Inferior parietal cortex (tissue), 1 donor: ENCODE measurements at regions not wholly inside any gene's neighbourhood (a gene's known extent, or its start where the extent isn't known, plus 50 kb on each side); places are given as distances from the start of the nearest gene placed in this dataset.

Experiments
- DNase-seq: peaks from one replicate; pipeline ENCODE4 v3.0.0-alpha.2; 2016; ENCODE audit errors: extremely low spot score

DNA sequence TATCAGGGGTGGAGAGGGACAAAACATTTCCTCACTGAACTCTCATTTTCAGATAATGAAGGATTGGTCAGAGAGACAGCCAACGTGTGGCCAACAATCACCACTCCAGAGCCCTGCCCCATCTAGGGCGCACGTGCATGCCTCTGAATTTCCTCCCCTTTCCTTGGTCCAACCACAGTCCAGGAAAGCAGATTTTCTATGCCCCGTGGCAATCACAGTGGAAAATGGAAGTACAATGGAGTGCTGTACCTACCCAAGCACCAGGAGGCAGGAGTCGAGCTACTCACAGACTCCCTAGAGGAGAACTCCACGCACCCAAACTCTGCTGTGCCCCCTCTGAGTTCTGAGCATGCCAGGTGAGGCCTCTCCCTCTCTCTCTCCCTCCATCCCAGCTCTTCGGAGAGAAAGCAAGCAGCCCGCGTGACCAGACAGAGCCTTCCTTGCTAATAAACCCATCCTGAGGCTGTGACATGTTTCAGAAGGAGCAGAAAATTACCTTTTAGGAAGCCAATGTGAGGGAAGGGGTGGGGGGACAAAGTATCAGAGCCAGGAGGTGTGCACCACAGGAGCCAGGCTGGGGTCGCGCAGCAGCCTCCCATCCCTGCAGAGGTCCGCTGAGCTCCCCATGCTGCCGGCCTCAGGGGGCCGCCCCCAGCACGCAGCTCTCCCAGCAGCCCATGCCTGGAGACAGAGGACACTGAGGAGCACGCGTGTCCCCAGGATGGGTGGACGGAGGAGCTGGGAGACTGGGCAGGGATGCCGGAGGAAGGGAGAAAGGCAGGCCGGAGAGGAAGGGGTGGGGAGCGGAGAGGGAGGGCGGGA is 73.4 kb downstream of the PITPNM2 start:
- DNase-seq = no peak

DNA sequence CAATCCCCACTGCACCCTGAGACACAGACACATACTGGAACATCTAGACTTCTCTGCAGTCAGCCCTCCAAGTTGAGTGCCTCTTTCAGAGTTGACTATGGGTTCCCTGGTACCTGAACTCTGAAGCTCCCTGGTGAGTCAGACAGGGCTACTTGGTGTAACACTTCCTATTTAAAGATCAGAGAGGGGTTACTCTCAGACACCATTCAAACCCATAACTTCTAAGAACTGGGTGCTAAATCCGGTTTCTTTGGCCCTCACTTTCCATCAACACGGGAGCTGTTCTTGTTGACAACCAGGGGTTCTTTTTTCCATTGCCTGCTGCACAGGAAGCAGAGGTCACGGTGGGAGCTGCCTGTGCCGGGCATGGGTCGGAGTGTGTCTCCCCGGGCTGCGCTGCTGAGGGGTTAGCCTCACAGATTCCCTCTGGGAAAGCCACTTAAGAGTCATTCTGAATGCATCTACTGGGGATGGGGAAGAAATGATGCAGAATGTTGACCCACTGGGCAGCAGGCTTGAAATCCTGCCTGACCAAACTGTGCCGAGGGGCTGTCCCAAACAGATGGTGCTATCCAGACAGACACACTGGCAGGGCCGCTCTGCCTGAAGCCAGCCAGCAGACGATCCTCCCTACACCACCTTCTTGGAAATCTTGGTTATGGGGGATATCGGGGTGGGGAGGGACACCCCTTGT is 74.1 kb downstream of the PITPNM2 start:
- DNase-seq = no peak

DNA sequence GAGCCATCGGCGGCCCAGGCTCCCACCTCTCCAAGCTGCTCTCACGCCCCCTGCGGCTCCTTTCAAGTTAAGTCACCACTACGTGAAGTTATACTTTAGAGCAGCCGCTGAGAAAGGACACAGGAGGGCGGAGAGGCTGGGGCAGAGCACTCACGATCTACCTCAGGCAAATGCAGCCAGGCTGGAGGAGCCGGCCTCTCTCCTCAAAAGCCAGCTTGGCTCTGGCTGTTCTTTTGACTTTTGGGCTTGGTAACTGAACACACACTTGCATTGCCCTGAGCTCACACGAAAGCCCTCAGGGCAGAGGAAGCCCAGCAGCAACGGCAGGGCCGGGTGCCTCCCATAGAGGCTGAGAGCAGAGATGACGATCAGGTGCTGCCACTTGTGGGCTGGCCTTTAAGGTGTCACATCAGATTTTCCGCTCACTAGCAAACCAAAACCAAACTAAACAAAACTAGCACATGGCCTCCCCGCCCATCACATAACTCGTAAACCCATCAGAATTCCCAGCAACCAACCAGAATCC is 75.2 kb downstream of the PITPNM2 start:
- no peak for DNase-seq

DNA sequence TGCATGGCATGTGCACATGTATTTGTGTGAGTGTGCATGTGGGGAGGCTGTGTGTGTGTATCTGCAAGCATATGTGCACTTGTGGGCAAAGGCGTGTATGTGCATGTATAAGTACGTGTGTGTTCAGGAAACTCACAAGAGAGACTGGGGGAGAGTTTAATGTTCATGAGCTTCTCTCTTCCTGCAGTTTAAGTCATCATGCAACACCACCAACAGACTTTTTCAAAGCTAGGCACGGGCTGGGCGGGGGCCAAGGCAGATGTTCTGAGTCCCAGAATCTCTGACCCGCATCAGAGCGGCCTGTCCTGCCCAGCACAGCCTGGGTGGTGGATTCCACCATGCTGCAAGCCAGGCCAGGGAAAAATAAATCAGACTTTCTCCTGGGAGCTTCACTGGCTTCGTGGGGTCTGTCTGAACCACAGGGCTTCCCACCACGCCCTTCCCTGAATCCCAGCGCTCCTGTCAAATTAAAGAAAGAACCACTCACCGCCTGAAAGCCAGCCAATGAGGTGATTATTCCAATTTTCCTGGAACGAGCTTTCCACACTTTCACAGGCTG is 75.7 kb downstream of the PITPNM2 start:
- DNase-seq = no peak

DNA sequence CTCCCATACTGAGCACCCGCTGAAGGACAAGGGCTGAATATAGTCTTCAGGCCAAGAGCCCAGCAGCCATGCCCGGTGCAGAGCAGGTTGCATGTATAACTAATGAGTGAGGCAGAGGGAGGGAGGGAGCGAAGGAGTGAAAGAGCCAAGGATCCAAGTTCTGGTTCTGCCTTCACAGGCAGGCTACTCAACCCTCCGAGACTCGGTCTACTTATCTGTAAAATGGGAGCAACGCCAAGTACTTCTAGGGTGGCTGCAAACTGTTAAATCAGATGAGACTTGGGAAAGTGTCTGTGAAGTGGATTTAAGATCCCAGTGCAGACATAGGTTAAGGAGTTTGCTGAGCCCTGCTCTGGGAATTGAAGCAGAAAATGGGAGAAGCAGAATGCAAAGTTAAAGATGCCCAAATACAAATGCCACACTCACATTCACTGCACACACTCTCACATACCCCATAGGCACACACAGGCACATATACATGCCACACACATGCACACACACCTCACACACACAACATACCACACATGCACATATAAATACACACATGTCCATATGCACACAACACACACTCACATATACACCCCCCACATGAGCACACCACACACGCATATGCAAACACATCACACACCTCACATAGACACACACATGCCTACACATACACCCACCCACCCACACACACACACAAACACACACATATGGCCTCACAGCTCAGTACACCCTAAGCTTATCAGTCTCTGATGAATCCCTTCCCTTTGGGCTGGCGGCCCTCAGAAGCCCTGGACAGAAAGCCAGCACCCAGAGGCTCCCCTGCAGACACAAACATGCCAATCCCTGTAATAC is 76.7 kb downstream of the PITPNM2 start:
- DNase-seq = no peak

DNA sequence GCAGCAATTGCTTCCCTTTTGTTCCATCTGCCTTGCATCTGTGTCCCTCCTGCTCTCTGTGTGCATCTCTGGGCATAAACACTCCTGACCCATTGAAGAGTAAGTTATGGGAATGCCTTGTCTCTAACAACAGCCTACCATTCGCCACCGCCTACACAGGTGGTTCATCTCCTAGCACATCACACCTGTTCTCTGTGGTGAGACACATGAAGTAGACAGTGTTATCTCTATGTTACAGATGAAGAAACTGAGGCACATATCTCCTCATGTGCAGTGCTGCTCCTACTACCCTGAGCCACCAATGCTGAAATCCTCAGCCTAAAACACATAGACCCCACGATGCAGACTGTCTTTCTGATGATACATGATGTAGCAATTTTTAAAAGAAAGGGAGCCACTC is 77.6 kb downstream of the PITPNM2 start:
- DNase-seq = no peak

DNA sequence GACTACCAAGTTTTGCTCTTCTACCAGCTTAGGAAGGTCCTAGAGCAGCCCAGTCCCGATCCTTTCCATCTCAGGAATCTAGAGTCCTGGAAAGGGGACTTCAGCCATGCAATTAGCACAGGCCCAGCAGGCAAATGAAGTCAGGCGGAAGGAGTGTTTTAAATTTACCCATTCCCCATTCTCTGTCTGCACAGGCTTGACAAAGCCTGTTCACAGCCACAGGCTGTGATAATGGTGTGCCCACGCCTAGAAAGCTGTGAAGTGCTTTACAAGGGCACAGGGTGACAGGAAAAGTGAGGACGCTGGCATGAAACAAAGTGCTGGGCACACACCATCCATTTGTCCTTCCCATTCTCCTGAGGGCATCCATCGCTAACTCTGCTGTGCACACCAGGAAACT is 79.0 kb downstream of the PITPNM2 start:
- DNase-seq = no peak

DNA sequence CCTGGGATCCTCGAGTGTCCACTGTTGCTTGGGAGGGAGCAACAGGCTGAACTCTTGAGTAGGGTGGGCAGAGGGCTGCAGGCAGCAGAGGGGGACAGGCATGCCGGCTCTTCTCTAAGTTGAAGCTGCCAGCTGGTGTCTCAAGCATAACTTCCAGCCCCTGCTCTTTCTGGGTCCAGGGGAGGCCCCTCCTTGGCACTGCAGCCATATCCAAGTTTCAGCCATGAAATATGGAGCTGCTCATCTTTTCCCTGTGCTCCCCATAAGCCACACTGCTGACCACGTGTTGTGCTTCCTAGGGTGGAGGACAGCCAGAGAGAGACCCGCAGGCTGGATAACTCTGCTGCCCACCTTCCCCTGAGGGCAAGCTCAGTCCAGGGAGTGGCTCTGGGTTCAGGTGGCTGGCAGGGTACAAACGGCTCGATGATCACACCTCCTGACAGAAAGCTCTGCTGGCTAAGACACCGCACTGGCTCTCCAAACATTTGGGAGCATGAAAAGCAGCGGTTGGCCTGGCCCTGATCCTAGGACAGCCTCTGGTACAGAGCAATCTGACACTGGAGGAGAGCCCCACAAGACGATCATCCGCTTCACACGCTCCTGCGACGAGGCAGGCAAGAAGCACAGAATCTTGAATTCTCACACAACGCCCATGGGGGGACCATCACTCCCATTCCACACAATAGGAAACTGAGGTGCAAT is 79.6 kb downstream of the PITPNM2 start:
- DNase-seq = no peak

DNA sequence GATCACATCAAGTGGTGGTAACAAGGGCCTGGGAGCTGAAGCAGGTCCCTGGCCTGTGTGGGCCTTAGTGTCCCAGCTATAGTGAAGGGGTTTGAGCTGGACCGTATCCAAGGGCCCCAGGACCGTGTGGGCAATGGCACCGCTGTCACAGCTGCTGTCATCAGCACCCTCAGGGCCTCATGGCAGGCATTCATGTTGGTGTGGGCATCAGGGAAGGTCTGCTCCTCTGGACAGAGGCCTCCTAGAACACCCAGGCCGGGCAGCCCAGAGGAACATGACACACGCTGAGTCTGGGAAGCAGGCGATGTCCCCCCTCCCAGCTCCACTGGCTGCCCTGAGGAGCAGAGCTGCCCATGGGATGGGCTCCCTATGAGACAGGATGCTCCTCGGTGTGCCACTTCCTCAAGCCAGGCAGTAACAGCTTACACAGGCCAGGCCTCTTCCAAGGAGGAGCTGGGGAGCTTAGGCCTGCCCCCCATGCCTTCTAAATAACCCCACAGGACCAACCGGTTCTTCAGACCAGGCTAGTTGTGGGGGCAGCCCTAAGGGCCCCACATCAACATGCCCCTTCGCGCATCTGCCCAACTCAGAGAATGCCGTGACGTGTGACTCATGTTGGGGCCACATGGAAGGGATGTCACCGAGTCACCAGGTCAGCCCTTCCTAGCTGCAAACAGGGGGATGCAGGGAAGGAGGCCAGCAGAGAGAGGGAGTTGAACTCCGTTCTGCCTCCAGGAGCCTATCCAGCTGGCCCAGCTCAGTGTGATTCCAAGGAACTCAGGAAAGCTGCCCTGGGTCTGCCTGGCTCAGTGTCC is 80.4 kb downstream of the PITPNM2 start:
- DNase-seq = no peak

DNA sequence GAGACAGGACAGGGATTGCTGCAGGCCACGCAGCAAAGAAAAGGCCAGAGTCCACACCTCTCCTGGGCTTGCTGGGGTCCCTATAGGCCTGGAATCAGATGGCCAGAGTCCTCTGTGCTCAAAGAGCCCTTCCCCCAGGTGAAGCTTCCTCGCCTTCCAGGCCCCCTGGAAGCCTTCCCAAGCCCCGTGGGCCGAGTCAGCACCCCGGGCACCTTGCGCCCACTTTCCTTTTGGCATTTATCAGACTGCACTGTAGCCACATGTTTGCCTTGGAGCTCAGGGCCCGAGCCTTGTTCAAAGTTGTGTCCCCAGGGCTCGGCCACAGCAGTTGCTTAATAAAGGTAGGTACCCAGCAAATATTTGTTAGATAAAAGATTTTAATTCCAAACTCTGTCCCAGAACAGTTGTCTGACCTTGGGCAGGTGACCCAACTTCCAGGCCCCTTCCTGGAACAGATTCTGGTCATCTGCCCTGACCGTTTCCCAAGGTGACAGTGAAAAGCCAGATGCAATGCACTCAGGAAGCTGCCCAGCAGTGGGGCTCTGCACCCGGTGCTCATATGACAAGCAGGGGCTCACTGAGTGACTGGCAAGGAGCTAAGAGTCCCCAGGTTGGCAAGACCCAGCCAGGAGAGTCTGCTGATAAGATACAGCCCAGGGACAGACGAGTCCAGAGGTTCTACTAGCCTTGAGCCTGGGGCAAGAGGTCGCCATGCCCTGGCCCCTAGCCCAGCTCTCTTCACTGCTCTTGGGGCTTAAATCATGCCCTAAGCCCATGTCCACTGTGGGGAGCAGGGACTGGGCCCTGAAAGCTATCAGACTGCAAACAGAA is 81.2 kb downstream of the PITPNM2 start:
- DNase-seq = no peak

DNA sequence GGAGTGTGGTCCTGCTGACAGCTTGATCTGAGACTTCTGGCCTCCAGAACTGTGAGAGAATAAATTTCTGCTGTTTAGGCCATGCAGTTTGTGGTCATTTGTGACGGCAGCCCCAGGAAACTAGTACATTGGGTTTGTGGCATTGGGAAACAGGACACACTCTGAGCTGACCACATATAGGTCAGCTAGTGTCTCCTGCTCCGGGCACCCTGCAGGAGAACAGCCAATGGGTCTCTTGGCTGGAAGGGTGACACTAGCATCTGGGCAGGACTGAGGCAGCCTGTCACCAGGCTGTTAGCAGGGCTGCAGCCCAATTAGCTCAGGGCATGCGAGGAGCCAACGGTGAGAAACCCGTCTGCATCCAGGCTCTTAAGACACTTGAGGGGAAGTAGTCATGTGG is 83.2 kb downstream of the PITPNM2 start:
- no peak for DNase-seq

DNA sequence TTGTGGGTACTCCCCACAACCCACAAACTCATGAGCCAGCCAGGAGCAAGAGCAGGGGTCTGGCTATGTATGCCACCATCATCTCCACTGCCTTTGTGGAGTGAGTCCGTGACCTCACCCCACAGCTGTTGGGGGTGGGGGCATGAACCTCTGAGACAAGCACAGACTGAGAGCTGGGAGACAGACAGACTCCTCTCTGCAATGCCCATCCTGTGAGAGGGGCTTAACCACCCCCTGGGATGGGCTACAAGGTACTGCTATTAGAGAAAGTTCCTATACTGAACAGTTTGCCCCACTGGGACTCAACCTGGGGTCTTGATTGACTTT is 84.5 kb downstream of the PITPNM2 start:
- DNase-seq = no peak

DNA sequence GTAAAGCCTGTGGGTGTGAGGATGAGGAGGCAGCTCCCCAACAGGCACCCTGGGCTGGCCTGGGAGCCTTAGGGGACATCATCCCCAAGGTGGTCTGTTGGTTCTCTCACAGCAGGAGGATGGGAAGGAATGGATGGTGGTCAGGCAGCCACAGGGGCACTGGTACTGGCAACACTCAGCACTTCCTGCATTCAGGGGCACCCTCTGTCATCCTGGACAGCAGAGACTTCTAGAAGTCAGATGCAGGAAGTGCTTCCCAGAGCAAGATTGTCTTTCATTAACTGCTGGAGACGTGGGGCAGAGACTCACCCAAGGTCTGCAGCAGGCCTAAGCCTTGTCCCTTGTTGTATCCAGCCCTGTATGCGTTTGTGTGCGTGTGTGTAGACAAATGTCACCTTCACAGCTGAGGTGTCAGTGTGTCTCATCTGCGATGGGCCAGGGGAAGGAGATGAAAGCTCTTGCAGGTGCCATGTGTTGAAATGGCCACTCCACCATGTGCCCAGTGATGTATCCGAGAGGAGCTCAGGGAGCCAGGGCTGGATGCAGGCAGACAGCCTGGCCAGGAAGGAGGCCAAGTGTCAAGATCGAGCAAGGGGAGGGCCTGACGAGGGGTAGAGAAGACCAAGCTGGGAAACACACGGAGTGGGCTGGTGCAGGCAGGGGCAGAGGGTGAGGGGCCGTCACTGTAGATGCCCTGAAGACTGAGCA is 85.1 kb downstream of the PITPNM2 start:
- DNase-seq = no peak

DNA sequence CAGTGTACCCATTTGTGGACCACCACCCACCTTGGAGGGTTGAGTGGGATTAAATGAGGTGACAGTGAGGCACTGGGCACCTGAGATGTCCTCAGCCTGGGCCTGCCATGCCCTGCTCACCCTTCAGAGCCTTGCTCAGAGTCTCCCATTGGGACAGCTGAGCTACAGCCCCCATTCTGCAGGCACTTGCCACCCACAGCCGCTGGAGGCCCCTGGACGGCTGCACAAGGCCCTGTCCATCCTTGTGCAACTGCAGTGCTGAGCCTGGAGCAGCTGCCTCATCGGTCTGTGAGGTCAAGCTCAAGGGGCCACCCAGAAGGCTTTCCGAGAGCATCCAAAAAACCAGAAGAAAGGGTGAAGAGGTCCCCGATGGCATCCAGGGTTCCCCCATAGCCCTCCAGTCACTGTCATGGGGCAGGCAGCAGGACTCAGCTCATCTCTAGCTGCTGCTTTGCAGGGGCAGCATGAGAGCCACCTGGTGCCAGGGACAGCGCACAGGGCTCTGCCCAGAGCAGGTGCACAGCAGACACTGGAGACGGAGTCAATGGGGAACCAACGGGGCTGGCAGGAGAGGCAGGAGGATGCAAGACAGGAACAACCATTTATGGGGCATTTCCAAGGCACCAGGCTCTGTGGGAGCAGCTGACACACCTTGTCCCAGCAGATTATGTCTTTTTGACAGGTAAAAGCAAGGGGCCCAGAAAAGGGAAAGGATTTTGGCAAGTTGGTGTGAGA is 84.6 kb downstream of the ARL6IP4 start:
- no peak for DNase-seq

DNA sequence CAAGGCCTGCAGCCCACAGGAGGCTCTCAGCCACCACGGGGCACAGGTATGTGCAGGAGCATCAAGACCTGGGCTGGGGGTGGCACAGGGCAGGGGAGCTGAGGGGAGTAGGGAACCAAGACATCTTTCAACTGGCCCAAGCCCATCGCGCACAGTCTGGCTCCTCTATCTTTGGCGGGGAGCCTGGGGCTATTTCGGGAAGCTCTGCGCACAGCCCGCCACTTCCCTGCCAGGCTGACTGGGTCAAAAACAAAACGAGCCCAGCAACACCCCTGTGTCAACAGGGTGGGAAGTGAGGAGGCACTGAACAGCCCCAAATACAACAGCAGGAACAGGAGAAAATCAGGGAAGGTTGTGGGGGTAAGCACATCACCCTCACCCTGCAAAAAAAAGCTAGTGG is 83.9 kb downstream of the ARL6IP4 start:
- DNase-seq = no peak

DNA sequence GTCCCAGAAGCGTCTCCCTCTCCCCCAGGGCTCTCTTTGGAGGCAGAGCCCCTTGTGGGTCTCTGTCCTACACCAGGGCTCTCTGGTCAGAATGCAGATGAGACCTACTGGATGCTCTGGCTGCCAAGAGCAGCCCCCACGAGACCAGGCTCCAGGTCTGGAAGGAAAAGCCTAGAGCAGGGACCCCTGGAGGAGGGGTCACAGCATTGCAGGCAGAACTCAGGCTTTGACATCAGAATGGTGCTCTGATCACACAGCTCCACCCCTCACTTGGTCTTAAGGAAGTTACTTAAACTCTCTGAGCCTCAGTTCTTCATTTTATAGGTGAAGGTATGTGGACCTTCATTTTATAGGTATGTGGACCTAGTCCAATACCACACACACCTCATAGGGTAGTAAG is 83.1 kb downstream of the ARL6IP4 start:
- DNase-seq = no peak

DNA sequence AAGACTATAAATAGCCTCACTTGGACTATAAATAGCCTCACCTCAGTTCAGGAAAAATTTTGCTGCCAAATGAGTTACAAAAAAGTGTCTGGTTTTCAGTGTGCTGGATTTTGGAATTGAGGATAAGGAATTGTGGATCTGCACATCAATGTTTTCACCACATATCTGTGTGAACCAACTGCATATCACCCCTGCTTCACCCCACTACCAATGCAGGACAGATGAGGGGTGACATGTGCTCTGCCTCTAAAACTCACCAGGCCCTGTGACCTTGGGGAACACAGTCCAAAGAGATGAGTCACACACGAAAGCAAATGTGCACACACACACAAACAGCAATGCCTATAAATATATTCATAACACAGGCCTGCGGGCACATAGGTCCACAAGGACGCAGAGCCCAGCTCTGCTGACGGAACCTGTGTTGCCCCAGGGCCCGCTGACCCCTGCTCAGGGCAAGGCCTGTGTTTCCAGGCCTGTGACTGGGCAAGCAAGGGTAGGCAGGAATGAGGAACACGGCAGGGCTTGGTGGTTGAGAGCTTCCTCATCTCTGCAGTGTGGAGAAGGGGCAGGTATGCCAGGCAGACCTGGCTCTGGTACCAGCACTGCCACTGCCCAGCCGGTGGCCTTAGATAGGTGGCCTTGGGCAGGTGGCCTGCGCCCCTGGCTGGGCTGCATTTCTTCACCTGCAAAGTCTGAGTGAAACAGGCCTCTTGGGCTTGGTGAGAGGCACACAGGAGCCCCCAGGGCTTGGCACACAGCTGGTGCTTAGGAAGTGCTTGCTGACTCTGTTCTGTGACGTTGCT is 82.4 kb downstream of the ARL6IP4 start:
- no peak for DNase-seq
